Liver (tissue), 3 donors: ENCODE measurements at regions not wholly inside any gene's neighbourhood (a gene's known extent, or its start where the extent isn't known, plus 50 kb on each side); places are given as distances from the start of the nearest gene placed in this dataset.

Experiments
- ATF3 ChIP-seq: IDR thresholded peaks from 2 replicates; pipeline ENCODE4 v1.6.1; 2016; ENCODE audit warnings: antibody characterized with exemption
- CTCF ChIP-seq: fragments of 150-350 bp; IDR thresholded peaks from 2 replicates; pipeline ENCODE4 v1.5.1; 2017; ENCODE audit warnings: improper control_type of control experiment, low read depth, low read length; ENCODE audit not compliant: missing input control
- EGR1 ChIP-seq, 2 donors: IDR thresholded peaks; 2 replicates each; pipeline ENCODE4 v1.6.1; 2016 to 2018; ENCODE audit warnings: antibody characterized with exemption in 2 of 2, low read depth in 2 of 2
- FOXA1 ChIP-seq: IDR thresholded peaks from 2 replicates; pipeline ENCODE4 v1.6.1; 2016; ENCODE audit warnings: antibody characterized with exemption
- JUND ChIP-seq, 2 donors: IDR thresholded peaks; 2 replicates each; pipeline ENCODE4 v1.6.1; 2016; ENCODE audit warnings: antibody characterized with exemption in 2 of 2
- MAX ChIP-seq: IDR thresholded peaks from 2 replicates; pipeline ENCODE4 v1.6.1; 2016; ENCODE audit warnings: antibody characterized with exemption
- NR2F2 ChIP-seq: IDR thresholded peaks from 2 replicates; pipeline ENCODE4 v1.6.1; 2016; ENCODE audit warnings: antibody characterized with exemption
- RXRA ChIP-seq, 2 donors: IDR thresholded peaks; 2 replicates each; pipeline ENCODE4 v1.6.1; 2017 to 2018; ENCODE audit warnings: antibody characterized with exemption in 2 of 2, mild to moderate bottlenecking in 1 of 2
- ZBTB33 ChIP-seq: IDR thresholded peaks from 2 replicates; pipeline ENCODE4 v1.6.1; 2016; ENCODE audit warnings: antibody characterized with exemption
- TF ChIP-seq, protein P1 (sequence below): IDR thresholded peaks from 2 replicates; pipeline ENCODE4 v1.6.1; 2016; ENCODE audit warnings: antibody characterized with exemption, mild to moderate bottlenecking
- donor health status: healthy.
- donor health status: healthy.

DNA sequence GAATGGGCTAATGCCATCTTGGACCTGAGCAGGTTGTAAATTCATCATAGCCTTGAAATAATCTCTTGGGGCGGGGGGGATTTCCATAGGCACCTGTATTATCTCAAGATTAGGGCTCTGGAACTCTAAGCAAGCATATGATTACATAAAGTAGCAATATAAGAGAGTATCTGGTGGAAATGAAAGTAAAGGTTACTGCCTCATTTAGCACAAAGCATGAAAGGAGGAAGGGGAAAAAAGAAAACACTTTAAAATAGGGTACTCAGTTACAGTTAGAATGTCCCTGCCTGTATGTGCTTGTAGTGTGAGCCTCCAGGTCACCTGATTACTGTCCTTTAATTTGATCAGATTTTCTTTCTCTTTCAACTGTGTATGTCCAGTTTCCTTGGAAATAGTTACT is 1079.7 kb upstream of the CDH18 start:
- TF ChIP-seq ZBTB33 (no peak), CTCF (no peak), MAX (no peak), JUND (IDR thresholded peaks at IDR 0.05) (no peak), FOXA1 (no peak), ATF3 (no peak), RXRA (IDR thresholded peaks at IDR 0.05) (no peak), EGR1 (IDR thresholded peaks at IDR 0.05; ENCODE audit: low read depth in 2 of 2) (no peak), NR2F2 (no peak)
- TF ChIP-seq, protein P1, sequence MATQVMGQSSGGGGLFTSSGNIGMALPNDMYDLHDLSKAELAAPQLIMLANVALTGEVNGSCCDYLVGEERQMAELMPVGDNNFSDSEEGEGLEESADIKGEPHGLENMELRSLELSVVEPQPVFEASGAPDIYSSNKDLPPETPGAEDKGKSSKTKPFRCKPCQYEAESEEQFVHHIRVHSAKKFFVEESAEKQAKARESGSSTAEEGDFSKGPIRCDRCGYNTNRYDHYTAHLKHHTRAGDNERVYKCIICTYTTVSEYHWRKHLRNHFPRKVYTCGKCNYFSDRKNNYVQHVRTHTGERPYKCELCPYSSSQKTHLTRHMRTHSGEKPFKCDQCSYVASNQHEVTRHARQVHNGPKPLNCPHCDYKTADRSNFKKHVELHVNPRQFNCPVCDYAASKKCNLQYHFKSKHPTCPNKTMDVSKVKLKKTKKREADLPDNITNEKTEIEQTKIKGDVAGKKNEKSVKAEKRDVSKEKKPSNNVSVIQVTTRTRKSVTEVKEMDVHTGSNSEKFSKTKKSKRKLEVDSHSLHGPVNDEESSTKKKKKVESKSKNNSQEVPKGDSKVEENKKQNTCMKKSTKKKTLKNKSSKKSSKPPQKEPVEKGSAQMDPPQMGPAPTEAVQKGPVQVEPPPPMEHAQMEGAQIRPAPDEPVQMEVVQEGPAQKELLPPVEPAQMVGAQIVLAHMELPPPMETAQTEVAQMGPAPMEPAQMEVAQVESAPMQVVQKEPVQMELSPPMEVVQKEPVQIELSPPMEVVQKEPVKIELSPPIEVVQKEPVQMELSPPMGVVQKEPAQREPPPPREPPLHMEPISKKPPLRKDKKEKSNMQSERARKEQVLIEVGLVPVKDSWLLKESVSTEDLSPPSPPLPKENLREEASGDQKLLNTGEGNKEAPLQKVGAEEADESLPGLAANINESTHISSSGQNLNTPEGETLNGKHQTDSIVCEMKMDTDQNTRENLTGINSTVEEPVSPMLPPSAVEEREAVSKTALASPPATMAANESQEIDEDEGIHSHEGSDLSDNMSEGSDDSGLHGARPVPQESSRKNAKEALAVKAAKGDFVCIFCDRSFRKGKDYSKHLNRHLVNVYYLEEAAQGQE = no peak
